BE2C (cell line): ENCODE measurements at regions not wholly inside any gene's neighbourhood (a gene's known extent, or its start where the extent isn't known, plus 50 kb on each side); places are given as distances from the start of the nearest gene placed in this dataset.

Experiments
- DNase-seq: peaks from one replicate; pipeline ENCODE4 v3.0.0-alpha.2; 2020
- H3K27me3 ChIP-seq: fragments of 250-450 bp; sonication (Bioruptor Pico); 2 replicates; pipeline ENCODE4 v1.5.1; 2020; ENCODE audit warnings: mild to moderate bottlenecking
- H3K36me3 ChIP-seq: fragments of 250-450 bp; sonication (Bioruptor Pico); 2 replicates; pipeline ENCODE4 v1.5.1; 2020; ENCODE audit warnings: mild to moderate bottlenecking
- H3K4me1 ChIP-seq: fragments of 250-450 bp; sonication (Bioruptor Pico); 2 replicates; pipeline ENCODE4 v1.5.1; 2020
- H3K4me3 ChIP-seq: 2 replicates; pipeline ENCODE4 v1.5.1; 2011; ENCODE audit warnings: low read depth, low read length
- H3K9me3 ChIP-seq: fragments of 250-450 bp; sonication (Bioruptor Pico); 2 replicates; pipeline ENCODE4 v1.5.1; 2020
- TF ChIP-seq, protein P1 (sequence below): IDR thresholded peaks from 2 replicates; pipeline ENCODE4 v1.5.1; 2012; ENCODE audit warnings: mild to moderate bottlenecking, low read depth, low read length

GRCh38 chr22:48303369-48303725 lies 1524.3 kb downstream of the BRD1 start:
- no peak for DNase-seq
- Histone ChIP-seq H3K27me3 (no peaks in the 10 kb centered on the region), H3K4me3 (no peak overlapping the region), H3K4me1 (no peaks in the 10 kb centered on the region), H3K9me3 (peaks cover 8% of the 10 kb centered on the region; the same call in 1 of the 2 replicates), H3K36me3 (no peaks in the 10 kb centered on the region)
- TF ChIP-seq, protein P1, sequence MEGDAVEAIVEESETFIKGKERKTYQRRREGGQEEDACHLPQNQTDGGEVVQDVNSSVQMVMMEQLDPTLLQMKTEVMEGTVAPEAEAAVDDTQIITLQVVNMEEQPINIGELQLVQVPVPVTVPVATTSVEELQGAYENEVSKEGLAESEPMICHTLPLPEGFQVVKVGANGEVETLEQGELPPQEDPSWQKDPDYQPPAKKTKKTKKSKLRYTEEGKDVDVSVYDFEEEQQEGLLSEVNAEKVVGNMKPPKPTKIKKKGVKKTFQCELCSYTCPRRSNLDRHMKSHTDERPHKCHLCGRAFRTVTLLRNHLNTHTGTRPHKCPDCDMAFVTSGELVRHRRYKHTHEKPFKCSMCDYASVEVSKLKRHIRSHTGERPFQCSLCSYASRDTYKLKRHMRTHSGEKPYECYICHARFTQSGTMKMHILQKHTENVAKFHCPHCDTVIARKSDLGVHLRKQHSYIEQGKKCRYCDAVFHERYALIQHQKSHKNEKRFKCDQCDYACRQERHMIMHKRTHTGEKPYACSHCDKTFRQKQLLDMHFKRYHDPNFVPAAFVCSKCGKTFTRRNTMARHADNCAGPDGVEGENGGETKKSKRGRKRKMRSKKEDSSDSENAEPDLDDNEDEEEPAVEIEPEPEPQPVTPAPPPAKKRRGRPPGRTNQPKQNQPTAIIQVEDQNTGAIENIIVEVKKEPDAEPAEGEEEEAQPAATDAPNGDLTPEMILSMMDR: no peak

DNA sequence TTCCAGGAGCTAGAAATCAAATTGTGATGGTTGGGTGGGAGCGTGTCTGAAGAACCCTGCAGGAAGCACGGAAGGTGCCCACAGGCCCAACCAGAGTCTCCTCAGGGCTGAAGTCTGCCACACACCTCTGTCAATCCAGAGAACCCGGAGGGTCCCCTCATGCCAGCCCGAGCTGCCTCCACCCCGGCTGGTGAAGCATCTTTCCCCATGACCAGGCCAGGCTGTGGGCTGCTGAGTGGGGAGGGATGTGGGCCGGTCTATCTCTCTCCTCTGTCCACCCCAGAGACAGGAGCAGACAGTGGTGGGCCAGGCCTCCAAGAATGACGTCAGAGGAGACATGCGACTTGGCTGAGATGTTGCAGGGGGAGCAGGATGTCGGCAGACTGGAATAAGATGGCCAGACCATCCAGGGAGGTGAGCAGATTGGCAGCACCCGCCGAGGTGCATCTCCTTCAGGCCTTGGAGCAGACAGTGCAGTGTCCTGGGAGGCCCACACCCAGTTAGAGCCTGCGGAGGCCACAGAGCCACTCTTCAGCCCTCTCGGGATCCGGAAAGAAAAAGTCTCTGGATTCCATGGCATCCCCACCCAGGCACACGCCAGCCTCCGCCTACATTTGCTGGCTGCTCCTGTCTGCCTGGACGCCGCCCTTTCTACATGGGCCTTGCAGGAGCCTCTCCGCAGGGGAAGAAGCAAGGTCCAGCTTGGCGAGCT lies 1524.9 kb downstream of the BRD1 start:
- Histone ChIP-seq H3K4me1 (no peaks in the 10 kb centered on the region), H3K4me3 (no peak overlapping the region), H3K9me3 (peaks cover 8% of the 10 kb centered on the region; the same call in 1 of the 2 replicates), H3K27me3 (no peaks in the 10 kb centered on the region), H3K36me3 (no peaks in the 10 kb centered on the region)
- TF ChIP-seq, protein P1: no peak
- no peak for DNase-seq

DNA sequence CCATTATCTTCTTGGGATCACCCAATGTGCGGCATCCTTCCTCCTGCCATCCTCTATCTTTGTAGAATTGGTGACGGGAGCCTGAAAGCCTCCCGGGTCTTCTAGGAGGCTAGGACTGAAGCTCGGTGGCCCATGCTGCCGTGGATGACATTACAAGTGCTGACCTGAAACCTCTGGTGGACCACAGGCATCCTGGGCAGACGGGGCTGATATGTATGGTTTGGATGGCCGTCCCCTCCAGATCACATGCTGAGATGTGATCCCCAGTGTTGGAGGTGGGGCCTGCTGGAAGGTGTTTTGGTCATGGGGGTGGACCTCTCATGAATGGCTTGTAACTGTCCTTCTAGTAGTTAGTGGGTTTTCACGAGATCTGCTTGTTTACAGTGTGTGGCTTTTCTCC lies 1525.8 kb downstream of the BRD1 start:
- TF ChIP-seq, protein P1: no peak
- Histone ChIP-seq H3K4me3 (no peak overlapping the region), H3K36me3 (no peaks in the 10 kb centered on the region), H3K27me3 (no peaks in the 10 kb centered on the region), H3K9me3 (peaks cover 8% of the 10 kb centered on the region; the same call in 1 of the 2 replicates), H3K4me1 (no peaks in the 10 kb centered on the region)
- DNase-seq: no peak

- Histone ChIP-seq H3K27me3 (no peaks in the 10 kb centered on the region), H3K9me3 (peaks cover 8% of the 10 kb centered on the region; the same call in 1 of the 2 replicates)
Observed at GRCh38 chr22:48301421-48301820, 1526.3 kb downstream of the BRD1 start.

GRCh38 chr22:48300877-48301276 lies 1526.8 kb downstream of the BRD1 start:
- Histone ChIP-seq H3K36me3 (no peaks in the 10 kb centered on the region), H3K4me1 (no peaks in the 10 kb centered on the region), H3K27me3 (no peaks in the 10 kb centered on the region), H3K4me3 (no peak overlapping the region), H3K9me3 (peaks cover 8% of the 10 kb centered on the region; the same call in 1 of the 2 replicates)
- TF ChIP-seq, protein P1: no peak
- no peak for DNase-seq

More at GRCh38 chr22:48301421-48301820, 1526.3 kb downstream of the BRD1 start:
- DNase-seq: no peak
- TF ChIP-seq, protein P1: no peak
- Histone ChIP-seq H3K4me3 (no peak overlapping the region), H3K4me1 (no peaks in the 10 kb centered on the region), H3K36me3 (no peaks in the 10 kb centered on the region)

- Histone ChIP-seq H3K36me3 (no peaks in the 10 kb centered on the region), H3K4me1 (no peaks in the 10 kb centered on the region), H3K4me3 (no peak overlapping the region), H3K27me3 (no peaks in the 10 kb centered on the region), H3K9me3 (peaks cover 5% of the 10 kb centered on the region; the same call in 1 of the 2 replicates)
- DNase-seq: no peak
- TF ChIP-seq, protein P1: no peak
Observed at GRCh38 chr22:48299801-48300200, 1527.9 kb downstream of the BRD1 start.
